Activated T-cell treated with anti-CD3 and anti-CD28 coated beads, Interleukin-2, amount 50 U/mL, for 4 hours (primary cell): ENCODE measurements at regions not wholly inside any gene's neighbourhood (a gene's known extent, or its start where the extent isn't known, plus 50 kb on each side); places are given as distances from the start of the nearest gene placed in this dataset.

Experiments used
- ATAC-seq, 2 donors: fragments of 200-7000 bp; cut with Tn5 transposase; one replicate each; pipeline ENCODE4 v1.10.0; 2021
- DNase-seq: peaks from one replicate; pipeline ENCODE4 v3.0.0-alpha.2; 2020
- H3K27me3 Mint-ChIP-seq: one replicate; pipeline ENCODE4 v1.8.0; 2021; ENCODE audit warnings: low read depth, mixed read lengths
- H3K36me3 Mint-ChIP-seq: one replicate; pipeline ENCODE4 v1.8.0; 2022; ENCODE audit warnings: mixed read lengths; ENCODE audit not compliant: insufficient read depth
- H3K4me1 Mint-ChIP-seq: one replicate; pipeline ENCODE4 v1.8.0; 2021; ENCODE audit warnings: low read depth, mixed read lengths
- H3K4me3 Mint-ChIP-seq: one replicate; pipeline ENCODE4 v1.8.0; 2021; ENCODE audit warnings: mild to moderate bottlenecking, moderate library complexity, mixed read lengths
- H3K9me3 Mint-ChIP-seq: one replicate; pipeline ENCODE4 v1.8.0; 2021; ENCODE audit warnings: mixed read lengths

DNA sequence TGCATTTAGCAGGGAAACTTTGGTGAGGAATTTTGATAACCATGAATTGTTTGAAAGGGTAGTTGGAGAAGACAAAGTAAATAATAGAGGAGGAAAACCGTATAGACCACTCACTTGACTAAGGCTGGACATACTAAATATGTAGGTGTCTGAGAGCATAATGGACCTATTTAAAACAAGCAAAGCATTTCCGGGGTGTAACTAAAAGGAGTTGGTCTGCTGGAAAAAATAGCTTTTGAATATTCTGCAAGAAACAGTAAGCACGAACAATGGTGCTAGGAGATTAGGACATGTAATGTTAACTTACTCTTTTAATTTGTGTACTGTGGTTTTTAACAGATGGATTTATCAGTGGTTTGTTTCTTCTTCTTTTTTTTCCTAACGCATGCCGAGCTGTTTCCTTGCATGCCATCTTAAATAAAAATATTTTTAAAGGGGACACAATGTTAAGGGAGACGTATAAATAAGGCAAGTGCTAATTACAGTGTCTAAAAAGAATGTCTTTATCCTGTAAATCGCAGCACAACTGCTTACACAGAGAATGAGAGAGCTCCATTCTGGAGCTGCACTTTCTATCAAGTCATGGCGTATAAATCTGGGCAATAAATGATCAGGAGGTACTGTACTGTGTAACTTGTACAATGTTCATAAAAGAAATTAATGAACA is 492.1 kb downstream of the LMO4 start:
- DNase-seq (no peak), ATAC-seq (no peak)
- no peaks in the 10 kb centered on the region for H3K9me3 Mint-ChIP-seq
- H3K36me3 Mint-ChIP-seq, result no peaks in the 10 kb centered on the region
- H3K4me3 Mint-ChIP-seq, result no peak overlapping the region
- H3K4me1 Mint-ChIP-seq, result no peaks in the 10 kb centered on the region
- peaks cover 2% of the 10 kb centered on the region for H3K27me3 Mint-ChIP-seq

DNA sequence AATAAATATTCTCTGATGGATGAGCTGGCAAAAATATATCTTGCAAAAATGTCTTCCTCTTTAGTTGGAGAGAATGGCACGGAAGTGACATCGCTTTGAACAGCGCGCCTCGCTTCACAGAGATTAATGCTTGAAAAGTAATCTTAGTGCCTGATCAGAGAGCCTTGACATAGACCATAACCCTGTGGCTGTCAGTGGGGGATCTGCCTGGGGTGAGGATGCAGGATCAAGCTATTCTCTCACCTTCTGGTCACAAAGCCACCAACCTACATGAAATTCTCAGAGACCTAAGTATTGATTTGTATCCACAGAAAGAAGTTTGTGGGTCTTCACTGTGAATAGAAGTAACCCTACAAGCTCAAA is 492.6 kb downstream of the LMO4 start:
- Mint-ChIP-seq H3K4me1 (no peaks in the 10 kb centered on the region), H3K9me3 (no peaks in the 10 kb centered on the region), H3K36me3 (no peaks in the 10 kb centered on the region), H3K27me3 (peaks cover 2% of the 10 kb centered on the region), H3K4me3 (no peak overlapping the region)
- ATAC-seq, result no peak
- DNase-seq, result no peak

DNA sequence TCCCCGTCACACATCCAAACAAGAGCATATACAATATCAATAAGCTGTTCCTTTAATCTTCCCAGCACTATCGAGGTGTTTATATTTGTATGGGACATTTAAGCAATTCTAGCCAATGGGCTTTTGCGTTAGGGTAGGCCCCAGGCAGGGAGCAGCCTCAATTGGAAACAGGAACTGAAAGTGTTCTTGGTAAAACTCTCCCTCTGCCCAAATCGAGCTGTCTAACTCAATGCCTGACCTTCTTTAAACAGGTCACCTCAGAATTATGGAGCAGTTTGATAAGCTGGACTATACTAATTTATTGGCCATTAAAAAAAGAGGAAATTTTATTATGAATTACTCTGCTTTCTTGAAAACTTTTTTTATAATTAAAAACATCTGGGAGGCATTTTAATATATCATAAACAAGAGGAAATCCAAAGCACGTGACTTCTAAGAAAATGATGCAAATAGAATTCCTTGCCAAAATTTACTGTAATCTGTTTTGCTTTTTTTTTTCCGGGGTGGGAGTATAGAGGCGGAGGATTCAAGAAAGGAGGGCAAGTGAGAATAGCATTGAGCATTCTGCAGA is 498.1 kb downstream of the LMO4 start:
- ATAC-seq (no peak), DNase-seq (no peak)

DNA sequence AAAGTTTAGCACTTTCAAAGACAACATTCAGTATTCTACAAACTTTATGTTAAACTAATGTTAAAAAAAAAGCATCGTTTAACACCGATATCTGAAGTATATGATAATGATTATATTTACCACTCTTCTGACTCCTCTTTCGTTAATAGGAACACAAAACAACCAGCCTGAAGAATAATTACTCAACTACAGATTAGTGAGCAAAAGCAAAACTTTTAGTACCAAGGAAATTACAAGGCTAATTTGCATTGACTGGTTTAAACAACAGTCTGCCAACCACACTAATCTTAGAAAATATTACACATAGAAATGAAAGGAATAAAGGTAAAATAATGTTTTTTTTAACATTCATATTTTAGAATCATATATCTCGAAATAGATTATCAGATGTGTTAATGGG is 500.7 kb downstream of the LMO4 start:
- no peak overlapping the region for H3K4me3 Mint-ChIP-seq
- H3K36me3 Mint-ChIP-seq, result no peaks in the 10 kb centered on the region
- peaks cover 2% of the 10 kb centered on the region for H3K27me3 Mint-ChIP-seq
- H3K9me3 Mint-ChIP-seq, result no peaks in the 10 kb centered on the region
- DNase-seq, result no peak
- no peak for ATAC-seq
- H3K4me1 Mint-ChIP-seq, result no peaks in the 10 kb centered on the region

More for the DNA sequence above, 498.1 kb downstream of the LMO4 start:
- H3K4me3 Mint-ChIP-seq, result no peak overlapping the region
- H3K9me3 Mint-ChIP-seq, result no peaks in the 10 kb centered on the region
- H3K27me3 Mint-ChIP-seq, result peaks cover 2% of the 10 kb centered on the region
- H3K36me3 Mint-ChIP-seq, result no peaks in the 10 kb centered on the region
- H3K4me1 Mint-ChIP-seq, result no peaks in the 10 kb centered on the region

DNA sequence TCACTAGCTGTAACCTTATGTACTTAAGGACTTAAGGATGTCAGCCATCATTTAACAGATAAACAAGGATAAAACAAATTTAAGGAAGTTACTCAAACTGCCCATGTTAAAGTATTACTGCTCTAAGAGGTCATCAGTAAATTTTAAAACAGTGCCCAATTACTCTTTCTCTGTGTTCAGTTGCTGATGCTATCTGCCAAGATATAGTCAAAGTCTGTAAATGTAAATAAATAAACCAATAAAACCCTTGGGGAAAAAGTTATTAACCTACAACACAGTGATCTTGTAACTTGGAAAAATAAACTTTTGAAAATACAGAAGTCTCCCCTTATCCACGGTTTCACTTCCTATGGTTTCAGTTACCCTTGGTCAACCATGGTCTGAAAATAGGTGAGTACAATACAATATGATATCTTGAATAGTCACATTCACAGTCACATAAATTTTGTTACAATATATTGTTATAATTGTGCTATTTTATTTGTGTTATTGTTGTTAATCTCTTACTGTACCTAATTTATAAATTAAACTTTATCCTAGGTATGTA is 501.8 kb downstream of the LMO4 start:
- H3K4me1 Mint-ChIP-seq, result no peaks in the 10 kb centered on the region
- H3K27me3 Mint-ChIP-seq, result peaks cover 4% of the 10 kb centered on the region
- DNase-seq (no peak), ATAC-seq (no peak)
- H3K4me3 Mint-ChIP-seq, result no peak overlapping the region
- no peaks in the 10 kb centered on the region for H3K9me3 Mint-ChIP-seq
- H3K36me3 Mint-ChIP-seq, result no peaks in the 10 kb centered on the region

DNA sequence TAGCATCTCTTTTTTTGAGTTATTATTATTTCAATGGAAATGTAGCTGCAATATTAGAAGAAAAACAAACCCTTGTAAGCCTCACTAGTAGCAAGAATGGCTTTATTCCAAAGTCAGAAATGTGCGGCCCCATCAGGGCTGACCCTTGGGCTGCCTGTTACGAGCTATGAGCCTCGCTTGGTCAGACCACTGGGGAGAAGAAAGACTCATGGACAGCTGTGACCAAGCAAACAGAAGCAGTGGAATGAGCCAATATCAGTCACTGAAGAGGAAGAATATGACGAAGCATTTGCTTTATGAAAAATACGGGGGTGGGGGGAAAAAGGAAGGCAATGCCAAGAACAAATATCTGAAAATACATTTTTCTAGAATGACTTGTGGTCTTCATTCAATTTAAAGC is 504.5 kb downstream of the LMO4 start:
- no peaks in the 10 kb centered on the region for H3K9me3 Mint-ChIP-seq
- H3K4me1 Mint-ChIP-seq, result no peaks in the 10 kb centered on the region
- peaks cover 2% of the 10 kb centered on the region for H3K27me3 Mint-ChIP-seq
- no peak overlapping the region for H3K4me3 Mint-ChIP-seq
- ATAC-seq, result no peak
- no peaks in the 10 kb centered on the region for H3K36me3 Mint-ChIP-seq
- DNase-seq, result no peak

DNA sequence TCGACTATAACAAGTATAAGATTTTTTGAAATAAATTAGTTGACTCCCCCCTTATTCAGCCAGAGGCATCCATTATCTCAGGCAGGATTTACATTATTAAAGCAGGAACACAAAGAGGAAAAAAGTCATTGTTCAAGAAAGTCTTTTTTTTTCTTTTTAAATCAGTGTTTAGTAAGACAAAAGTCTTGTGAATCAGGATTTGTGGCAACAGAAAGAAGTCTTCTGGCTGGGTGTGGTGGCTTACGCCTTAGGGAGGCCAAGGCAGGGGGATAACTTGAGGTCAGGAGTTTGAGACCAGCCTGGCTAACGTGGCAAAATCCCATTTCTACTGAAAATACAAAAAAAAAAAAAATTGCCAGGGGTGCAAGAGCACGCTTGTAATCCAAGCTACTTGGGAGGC is 505.5 kb downstream of the LMO4 start:
- H3K36me3 Mint-ChIP-seq, result no peaks in the 10 kb centered on the region
- ATAC-seq (no peak), DNase-seq (no peak)
- H3K4me3 Mint-ChIP-seq, result no peak overlapping the region
- no peaks in the 10 kb centered on the region for H3K9me3 Mint-ChIP-seq
- peaks cover 2% of the 10 kb centered on the region for H3K27me3 Mint-ChIP-seq
- no peaks in the 10 kb centered on the region for H3K4me1 Mint-ChIP-seq

DNA sequence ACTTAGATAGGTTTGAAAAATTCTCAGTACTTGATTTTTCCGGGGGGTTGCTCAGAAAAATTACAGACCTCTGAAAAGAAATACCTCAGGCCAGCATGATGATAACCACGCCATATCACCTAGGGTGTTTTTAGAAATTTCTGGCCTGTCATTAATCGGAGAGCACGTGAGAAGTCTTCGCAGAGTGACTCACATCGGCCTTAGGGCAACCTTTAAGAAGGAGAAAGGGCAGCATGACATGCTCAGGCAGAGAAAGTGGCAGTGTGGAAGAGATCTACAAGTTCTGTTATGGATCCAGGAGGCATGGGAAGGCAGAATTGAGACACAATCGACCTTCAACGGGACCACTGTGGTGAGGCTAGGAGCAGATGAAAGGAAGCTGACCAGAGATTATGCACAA is 506.3 kb downstream of the LMO4 start:
- Mint-ChIP-seq H3K27me3 (peaks cover 2% of the 10 kb centered on the region), H3K4me1 (no peaks in the 10 kb centered on the region), H3K36me3 (no peaks in the 10 kb centered on the region), H3K9me3 (no peaks in the 10 kb centered on the region), H3K4me3 (no peak overlapping the region)
- no peak for DNase-seq
- no peak for ATAC-seq

DNA sequence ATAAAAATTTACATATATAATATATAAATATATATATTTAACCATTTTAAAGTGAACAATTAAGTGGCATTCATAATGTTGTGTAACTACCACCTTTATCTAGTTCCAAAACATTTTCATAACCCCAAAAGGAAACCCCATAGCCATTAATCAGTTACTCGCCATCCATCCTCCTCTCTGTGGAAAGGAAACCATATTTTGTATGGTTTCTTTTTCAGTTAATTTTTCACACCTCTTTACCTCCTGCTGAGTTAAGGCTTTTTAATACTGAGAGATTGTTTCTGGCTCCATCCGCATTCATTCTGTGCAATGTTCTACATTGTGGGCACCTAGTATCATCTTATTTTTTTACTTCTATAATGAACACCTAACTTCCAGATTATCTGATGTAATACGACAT is 512.1 kb downstream of the LMO4 start:
- Mint-ChIP-seq H3K4me3 (no peak overlapping the region), H3K9me3 (no peaks in the 10 kb centered on the region), H3K36me3 (no peaks in the 10 kb centered on the region), H3K27me3 (peaks cover 7% of the 10 kb centered on the region), H3K4me1 (no peaks in the 10 kb centered on the region)
- ATAC-seq (no peak), DNase-seq (no peak)

DNA sequence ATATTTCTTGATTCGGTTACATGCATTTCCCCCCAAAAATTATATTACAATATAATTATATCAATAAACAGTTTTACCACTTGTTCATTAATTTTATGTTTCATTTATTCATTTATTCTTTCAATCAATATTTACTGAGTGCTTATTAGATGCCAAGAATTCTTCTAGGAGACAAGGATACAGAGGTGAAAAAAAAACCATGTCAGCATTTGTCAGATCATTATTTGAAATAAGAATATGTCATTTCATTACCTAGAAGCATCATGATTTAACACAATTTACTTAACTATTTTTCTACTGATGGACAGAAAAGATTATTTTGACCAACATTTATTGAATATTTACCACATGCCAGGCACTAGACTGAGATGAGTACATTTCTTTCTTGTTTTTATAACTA is 512.7 kb downstream of the LMO4 start:
- ATAC-seq (no peak), DNase-seq (no peak)
- Mint-ChIP-seq H3K9me3 (no peaks in the 10 kb centered on the region), H3K4me3 (no peak overlapping the region), H3K36me3 (no peaks in the 10 kb centered on the region), H3K4me1 (no peaks in the 10 kb centered on the region), H3K27me3 (peaks cover 7% of the 10 kb centered on the region)

DNA sequence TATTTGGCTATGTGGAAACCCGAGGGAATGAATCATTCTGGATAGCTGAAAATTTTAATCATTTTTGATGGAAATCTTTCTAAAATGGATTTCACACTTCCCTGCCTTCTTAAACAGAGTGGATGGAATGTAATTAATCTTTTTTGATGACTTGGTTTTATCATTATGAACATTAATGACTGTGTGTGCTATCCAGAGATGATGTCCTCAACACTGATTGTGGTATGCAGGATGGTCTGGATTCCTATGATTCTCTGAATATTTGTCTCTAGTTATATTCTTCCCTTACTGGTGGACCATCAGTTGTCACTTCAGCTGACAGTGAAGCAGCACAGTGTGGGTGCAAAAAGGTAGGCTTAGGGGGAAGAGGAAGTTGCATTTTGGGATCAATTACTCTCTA is 513.5 kb downstream of the LMO4 start:
- no peak overlapping the region for H3K4me3 Mint-ChIP-seq
- H3K4me1 Mint-ChIP-seq, result no peaks in the 10 kb centered on the region
- no peaks in the 10 kb centered on the region for H3K9me3 Mint-ChIP-seq
- ATAC-seq (no peak), DNase-seq (no peak)
- H3K36me3 Mint-ChIP-seq, result no peaks in the 10 kb centered on the region
- peaks cover 7% of the 10 kb centered on the region for H3K27me3 Mint-ChIP-seq

DNA sequence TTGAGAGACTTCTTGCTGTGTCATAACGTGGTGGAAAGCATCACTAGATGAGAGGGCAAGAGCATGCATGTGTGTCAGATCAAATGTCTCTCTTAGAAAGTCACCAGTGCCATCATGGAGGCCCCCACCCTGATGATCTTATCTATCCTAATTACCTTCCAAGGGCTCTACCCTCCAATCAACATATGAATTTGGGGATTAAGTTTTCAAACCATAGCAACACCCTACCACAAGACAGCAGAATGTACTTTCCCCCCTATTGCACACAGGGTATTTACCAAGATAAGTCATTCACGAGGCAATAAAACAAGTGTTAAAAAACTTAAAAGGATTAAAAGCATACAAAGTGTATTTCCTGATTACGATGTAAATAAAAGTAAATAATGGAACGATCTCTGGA is 515.6 kb downstream of the LMO4 start:
- H3K9me3 Mint-ChIP-seq, result no peaks in the 10 kb centered on the region
- no peak for ATAC-seq
- H3K4me1 Mint-ChIP-seq, result no peaks in the 10 kb centered on the region
- DNase-seq, result no peak
- peaks cover 7% of the 10 kb centered on the region for H3K27me3 Mint-ChIP-seq
- H3K36me3 Mint-ChIP-seq, result no peaks in the 10 kb centered on the region
- H3K4me3 Mint-ChIP-seq, result no peak overlapping the region

DNA sequence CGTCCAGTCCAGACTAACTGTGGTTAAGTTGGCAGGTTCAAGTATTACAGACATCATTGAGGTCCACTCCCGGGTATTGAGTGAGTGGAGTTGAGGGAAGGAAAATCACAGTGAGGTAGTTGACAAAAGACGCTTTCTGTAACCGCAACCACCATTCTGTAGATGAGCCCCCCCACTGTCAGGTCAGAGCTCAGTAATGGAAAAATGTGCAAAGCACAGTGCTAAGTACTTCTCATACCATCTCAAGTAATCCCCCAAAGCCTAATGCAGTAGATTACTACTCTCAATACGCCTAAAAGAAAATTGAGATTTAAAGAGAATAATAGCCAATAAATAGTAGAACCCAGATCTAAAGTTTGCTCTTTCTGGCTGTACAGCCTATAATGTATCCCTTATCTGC is 522.8 kb downstream of the LMO4 start:
- Mint-ChIP-seq H3K4me3 (no peak overlapping the region), H3K36me3 (no peaks in the 10 kb centered on the region), H3K27me3 (no peaks in the 10 kb centered on the region), H3K4me1 (no peaks in the 10 kb centered on the region), H3K9me3 (no peaks in the 10 kb centered on the region)
- ATAC-seq (no peak), DNase-seq (no peak)

DNA sequence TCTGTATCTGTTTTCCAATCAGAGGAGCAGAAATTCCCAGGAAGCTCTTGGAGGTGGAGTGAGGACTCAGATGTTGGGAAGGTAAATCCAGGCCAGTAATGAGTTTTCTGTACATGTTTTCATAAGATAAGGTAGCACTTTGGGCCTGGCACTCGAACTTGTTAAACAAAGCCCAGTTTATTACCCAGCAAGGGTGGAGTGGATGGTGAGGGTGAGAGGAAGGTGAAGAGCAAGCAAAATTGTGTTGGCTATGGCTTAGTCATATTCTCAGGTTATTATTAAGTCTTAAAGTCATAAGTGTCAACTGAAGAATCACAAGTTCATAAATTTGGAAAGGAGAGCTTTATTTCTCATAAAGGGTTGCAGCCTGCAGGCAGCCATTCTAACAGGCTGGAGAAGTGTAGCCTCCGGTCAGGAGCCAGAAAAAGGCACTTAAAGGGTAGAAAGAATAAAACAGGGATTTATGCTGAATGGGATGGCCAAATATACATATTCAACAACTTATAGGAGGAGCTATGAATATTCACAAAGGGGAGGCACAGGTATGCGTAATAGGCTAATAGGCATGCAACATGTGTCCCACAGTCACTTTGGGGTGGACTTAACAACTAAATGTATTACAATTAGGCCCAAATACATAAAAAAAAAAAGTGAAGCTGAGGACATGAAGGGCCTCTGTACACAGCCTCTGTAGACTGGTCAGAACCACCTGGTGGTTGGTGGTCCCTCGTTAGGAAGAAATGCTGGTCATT is 523.9 kb downstream of the LMO4 start:
- Mint-ChIP-seq H3K27me3 (no peaks in the 10 kb centered on the region), H3K9me3 (no peaks in the 10 kb centered on the region), H3K4me1 (no peaks in the 10 kb centered on the region), H3K36me3 (no peaks in the 10 kb centered on the region), H3K4me3 (no peak overlapping the region)
- DNase-seq, result no peak
- ATAC-seq, result no peak
